HepG2 (cell line): ENCODE measurements at regions not wholly inside any gene's neighbourhood (a gene's known extent, or its start where the extent isn't known, plus 50 kb on each side); places are given as distances from the start of the nearest gene placed in this dataset.

Experiments
- ATAC-seq: fragments of 200-7000 bp; cut with Tn5 transposase; 3 replicates; pipeline ENCODE4 v1.9.1; 2020; ENCODE audit warnings: mild to moderate bottlenecking, moderate library complexity
- BruUV-seq: library from RNA; stranded (reverse); fragments of 400-500 nt; replicated peaks from 2 replicates; lab custom pipeline; 2021; lab: Mats Ljungman, UMichigan
- CTCF ChIA-PET: fragments of 300-600 bp; formaldehyde crosslinking; extraction: SDS; loops from one replicate; lab custom pipeline; 2021; ENCODE audit warnings: low total read pairs, inconsistent platforms, low intra/inter-chr PET ratio; lab: Yijun Ruan, JAX
- POLR2A ChIA-PET: fragments of 350-600 bp; sonication (Branson Sonifier 250); formaldehyde crosslinking; loops from one replicate; lab custom pipeline; 2020; ENCODE audit warnings: antibody characterized with exemption, inconsistent platforms; lab: Yijun Ruan, JAX
- DNase-seq: peaks from one replicate; pipeline ENCODE4 v3.0.0-alpha.2; 2015; ENCODE audit warnings: low spot score
- FAIRE-seq: peaks from 3 replicates; lab custom pipeline; 2011; peaks lifted over from hg19 to GRCh38; lab: Jason Lieb, UNC
- H2AFZ ChIP-seq: one replicate; pipeline ENCODE4 v1.6.1; 2011; ENCODE audit warnings: low read length, inconsistent platforms
- H3K27ac ChIP-seq: fragments of 300-600 bp; 3 replicates; pipeline ENCODE4 v1.8.0; 2011; ENCODE audit warnings: mixed run types, mild to moderate bottlenecking, mixed read lengths, low read length, inconsistent platforms; ENCODE audit not compliant: insufficient read depth; ENCODE audit errors: extremely low read length
- H3K27me3 ChIP-seq, 2 experiments: fragments of 200-600 bp in 1 of 2; 2 replicates in 1 of 2; 3 replicates in 1 of 2; pipeline versions ENCODE4 v1.6.0 to v1.8.0; 2011; ENCODE audit warnings: low read length in 2 of 2, mild to moderate bottlenecking in 2 of 2, moderate library complexity in 2 of 2, inconsistent platforms in 1 of 2; ENCODE audit not compliant: insufficient read depth in 2 of 2, control insufficient read depth in 1 of 2
- H3K36me3 ChIP-seq, 2 experiments: fragments of 200-600 bp in 1 of 2; replicated peaks in 1 of 2; 2 replicates in 1 of 2; 3 replicates in 1 of 2; pipeline versions ENCODE4 v1.5.1 to v1.8.0; 2011; ENCODE audit warnings: low read length in 2 of 2, inconsistent platforms in 1 of 2; ENCODE audit not compliant: insufficient read depth in 2 of 2, control insufficient read depth in 1 of 2
- H3K4me1 ChIP-seq: 2 replicates; pipeline ENCODE4 v1.5.1; 2012; ENCODE audit warnings: low read length, inconsistent platforms; ENCODE audit not compliant: insufficient read depth
- H3K4me2 ChIP-seq: 2 replicates; pipeline ENCODE4 v1.6.0; 2011; ENCODE audit warnings: low read depth, low read length, inconsistent platforms
- H3K4me3 ChIP-seq, 3 experiments: fragments of 200-600 bp in 1 of 3; sonication (generic), shearing (Covaris generic) in 1 of 3; replicated peaks in 1 of 3; 2 replicates each; pipeline ENCODE4 v1.5.1; 2011 to 2016; ENCODE audit warnings: low read length in 3 of 3, inconsistent platforms in 2 of 3, low read depth in 2 of 3, mild to moderate bottlenecking in 2 of 3, control low read depth in 1 of 3, mixed read lengths in 1 of 3; ENCODE audit not compliant: insufficient read depth in 1 of 3
- H3K79me2 ChIP-seq: one replicate; pipeline ENCODE4 v1.6.1; 2011; ENCODE audit warnings: low read length, inconsistent platforms; ENCODE audit not compliant: insufficient read depth
- H3K9ac ChIP-seq: 2 replicates; pipeline ENCODE4 v1.6.0; 2011; ENCODE audit warnings: mild to moderate bottlenecking, low read depth, low read length, inconsistent platforms; ENCODE audit not compliant: insufficient read depth
- H3K9me3 ChIP-seq: 2 replicates; pipeline ENCODE4 v1.5.1; 2012; ENCODE audit warnings: mild to moderate bottlenecking, low read length
- H4K20me1 ChIP-seq: 2 replicates; pipeline ENCODE4 v1.6.0; 2011; ENCODE audit warnings: inconsistent platforms, mild to moderate bottlenecking, low read length, moderate library complexity; ENCODE audit not compliant: insufficient read depth
- FUBP1 ChIP-seq: sonication (generic); formaldehyde crosslinking; IDR thresholded peaks from 2 replicates; pipeline ENCODE4 v1.5.1; 2020; ENCODE audit warnings: missing genetic modification reagents, mild to moderate bottlenecking, borderline replicate concordance
- GZF1 ChIP-seq: sonication (generic); formaldehyde crosslinking; IDR thresholded peaks from 2 replicates; pipeline ENCODE4 v1.5.1; 2020; ENCODE audit warnings: mild to moderate bottlenecking, missing genetic modification reagents
- MNT ChIP-seq: fragments of 450-650 bp; IDR thresholded peaks from 2 replicates; pipeline ENCODE4 v1.6.1; 2016
- MXD1 ChIP-seq: sonication (generic); formaldehyde crosslinking; IDR thresholded peaks from 2 replicates; pipeline ENCODE4 v1.4.0; 2020; ENCODE audit warnings: mild to moderate bottlenecking, missing genetic modification reagents
- PBX2 ChIP-seq: IDR thresholded peaks from 2 replicates; pipeline ENCODE4 v1.6.1; 2016; ENCODE audit warnings: control low read depth
- SIX4 ChIP-seq: sonication (generic); formaldehyde crosslinking; IDR thresholded peaks from 2 replicates; pipeline ENCODE4 v1.4.0; 2020; ENCODE audit warnings: missing genetic modification reagents
- WIZ ChIP-seq: sonication (generic); formaldehyde crosslinking; IDR thresholded peaks from 2 replicates; pipeline ENCODE4 v1.5.1; 2020; ENCODE audit warnings: mild to moderate bottlenecking, missing genetic modification reagents
- ZBTB14 ChIP-seq: sonication (generic); formaldehyde crosslinking; IDR thresholded peaks from 2 replicates; pipeline ENCODE4 v1.4.0; 2020; ENCODE audit warnings: missing genetic modification reagents
- ZBTB20 ChIP-seq: sonication (generic); formaldehyde crosslinking; IDR thresholded peaks from 2 replicates; pipeline ENCODE4 v1.8.1; 2023; ENCODE audit warnings: missing genetic modification reagents, low read depth, mild to moderate bottlenecking, borderline replicate concordance
- ZNF414 ChIP-seq: sonication (generic); formaldehyde crosslinking; IDR thresholded peaks from 2 replicates; pipeline ENCODE4 v1.5.0; 2020; ENCODE audit warnings: missing genetic modification reagents
- whole genome bisulfite sequencing: methylation state at CpG from one replicate; pipeline ENCODE4 v1.1.6; 2017; ENCODE audit warnings: low lambda C conversion rate; 5-methylcytosine and 5-hydroxymethylcytosine counted together
- in situ Hi-C: cut with HindIII; loops from 2 replicates; pipeline ENCODE4 v1.10.0; 2017; ENCODE audit warnings: low pct_unique_long_range_greater_than_20kb; ENCODE audit not compliant: extremely low pct_ligation_motif_present
- intact Hi-C: fragments of 100-400 bp; cut with micrococcal nuclease; formaldehyde crosslinking; loops from one replicate; pipeline ENCODE4 v1.10.0; 2022; ENCODE audit not compliant: unreplicated experiment

- intact Hi-C loops (loop anchor here (10.0 kb wide), 1 partner anchor 314 kb away; no protein-coding TSS in a partner anchor), in situ Hi-C loops (loop anchor here (25.0 kb wide), 2 partner anchors 1032 to 1232 kb away; no protein-coding TSS in a partner anchor)
- POLR2A ChIA-PET = no interaction called here
- Histone ChIP-seq H4K20me1 (no peaks in the 10 kb centered on the region), H3K36me3 (no peaks in the 10 kb centered on the region), H3K9me3 (no peaks in the 10 kb centered on the region), H3K4me3 (no peak overlapping the region), H3K4me2 (no peak overlapping the region), H3K27ac (no peak overlapping the region), H3K79me2 (no peaks in the 10 kb centered on the region), H3K27me3 (no peaks in the 10 kb centered on the region), H2AFZ (no peak overlapping the region), H3K9ac (no peak overlapping the region), H3K4me1 (no peaks in the 10 kb centered on the region)
- no peak for DNase-seq
- CTCF ChIA-PET = no interaction called here
- FAIRE-seq = no peak
- WGBS = 29% methylated on average over 5 of the region's 5 CpGs
- no peak for ATAC-seq
- no peak for TF ChIP-seq GZF1 (CRISPR knock-in tag)
- TF ChIP-seq WIZ (CRISPR knock-in tag) = no peak
- TF ChIP-seq MXD1 (CRISPR knock-in tag) = no peak
- TF ChIP-seq ZBTB20 (CRISPR knock-in tag) = no peak
- BruUV-seq = no TSS peak
Measured at GRCh38 chr12:91380631-91381030, 198.0 kb upstream of the DCN start.

GRCh38 chr12:91379051-91379775, 196.6 kb upstream of the DCN start:
- H3K9ac ChIP-seq = no peak overlapping the region
- H2AFZ ChIP-seq = no peak overlapping the region
- DNase-seq (no peak), FAIRE-seq (no peak), ATAC-seq (no peak)
- H3K79me2 ChIP-seq = no peaks in the 10 kb centered on the region
- H3K4me3 ChIP-seq = no peak overlapping the region
- H3K27ac ChIP-seq = no peak overlapping the region
- H3K36me3 ChIP-seq = no peaks in the 10 kb centered on the region
- CTCF ChIA-PET = no interaction called here
- in situ Hi-C loops = loop anchor here (25.0 kb wide), 2 partner anchors 1033 to 1233 kb away; no protein-coding TSS in a partner anchor
- no peaks in the 10 kb centered on the region for H3K9me3 ChIP-seq
- H3K27me3 ChIP-seq = no peaks in the 10 kb centered on the region
- POLR2A ChIA-PET = no interaction called here
- H3K4me1 ChIP-seq = no peaks in the 10 kb centered on the region
- no TSS peak for BruUV-seq
- H3K4me2 ChIP-seq = no peak overlapping the region
- WGBS = 5% methylated on average over 2 of the region's 2 CpGs
- intact Hi-C loops = no loop called here
- no peaks in the 10 kb centered on the region for H4K20me1 ChIP-seq
- TF ChIP-seq PBX2 (CRISPR knock-in tag) = no peak
- no peak for TF ChIP-seq MNT
- TF ChIP-seq ZNF414 = no peak
- TF ChIP-seq SIX4 = no peak
- no peak for TF ChIP-seq FUBP1 (CRISPR knock-in tag)
- TF ChIP-seq ZBTB14 (CRISPR knock-in tag) = no peak
